HUES48 (cell line): ENCODE measurements at regions not wholly inside any gene's neighbourhood (a gene's known extent, or its start where the extent isn't known, plus 50 kb on each side); places are given as distances from the start of the nearest gene placed in this dataset.

ENCODE experiments used
- H3K27ac ChIP-seq: one replicate; pipeline ENCODE4 v1.7.0; 2013; ENCODE audit warnings: low read depth, low read length, inconsistent platforms
- H3K27me3 ChIP-seq: 2 replicates; pipeline ENCODE4 v1.6.1; 2013; ENCODE audit warnings: mild to moderate bottlenecking, low read length; ENCODE audit not compliant: control insufficient read depth, insufficient read depth
- H3K36me3 ChIP-seq: 2 replicates; pipeline ENCODE4 v1.6.1; 2013; ENCODE audit warnings: low read length; ENCODE audit not compliant: control insufficient read depth, insufficient read depth
- H3K4me1 ChIP-seq: 2 replicates; pipeline ENCODE4 v1.6.1; 2013; ENCODE audit warnings: mild to moderate bottlenecking, low read length; ENCODE audit not compliant: control insufficient read depth, insufficient read depth
- H3K4me3 ChIP-seq: 2 replicates; pipeline ENCODE4 v1.5.1; 2013; ENCODE audit warnings: mild to moderate bottlenecking, low read depth, low read length
- H3K9ac ChIP-seq: 2 replicates; pipeline ENCODE4 v1.6.1; 2013; ENCODE audit warnings: mild to moderate bottlenecking, low read depth, low read length, moderate library complexity
- H3K9me3 ChIP-seq: 2 replicates; pipeline ENCODE4 v1.6.1; 2013; ENCODE audit warnings: low read length; ENCODE audit not compliant: control insufficient read depth, insufficient read depth

DNA sequence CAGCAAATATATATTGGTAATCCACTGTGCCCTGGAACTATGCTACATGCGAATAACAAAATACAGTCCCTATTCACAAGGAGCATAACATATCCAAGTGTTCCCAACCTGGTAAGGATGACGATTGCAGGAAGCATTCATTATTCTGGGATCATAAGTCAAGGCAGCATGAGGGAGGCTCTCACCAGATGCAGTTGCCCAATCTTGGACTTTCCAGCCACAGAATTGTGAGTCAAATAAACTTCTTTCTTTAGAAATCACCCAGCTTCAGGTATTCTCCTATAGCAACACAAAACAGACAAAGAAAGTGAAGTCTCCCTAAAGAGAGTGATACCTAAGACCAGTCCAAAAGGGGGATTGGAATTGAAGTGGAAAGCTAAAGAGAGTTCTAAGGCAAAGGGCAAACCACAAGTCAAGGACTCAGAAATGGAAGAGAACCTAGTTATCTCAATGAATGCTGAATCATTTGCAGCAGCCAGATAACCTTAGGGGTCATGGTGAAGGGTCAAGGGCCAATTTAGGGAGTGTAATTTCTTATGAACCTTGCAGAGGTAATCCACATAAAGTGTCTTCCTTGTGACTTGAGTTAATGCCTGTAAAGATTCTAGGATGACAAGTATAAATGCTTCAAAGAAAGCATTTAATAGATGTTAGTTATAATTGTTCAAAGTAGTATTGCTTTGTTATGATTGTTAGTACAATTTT, 103.1 kb upstream of the PCDH7 start:
- H3K9me3 ChIP-seq: no peaks in the 10 kb centered on the region
- no peak overlapping the region for H3K4me3 ChIP-seq
- no peaks in the 10 kb centered on the region for H3K36me3 ChIP-seq
- no peaks in the 10 kb centered on the region for H3K4me1 ChIP-seq
- no peaks in the 10 kb centered on the region for H3K27me3 ChIP-seq
- no peak overlapping the region for H3K9ac ChIP-seq
- H3K27ac ChIP-seq: no peak overlapping the region

DNA sequence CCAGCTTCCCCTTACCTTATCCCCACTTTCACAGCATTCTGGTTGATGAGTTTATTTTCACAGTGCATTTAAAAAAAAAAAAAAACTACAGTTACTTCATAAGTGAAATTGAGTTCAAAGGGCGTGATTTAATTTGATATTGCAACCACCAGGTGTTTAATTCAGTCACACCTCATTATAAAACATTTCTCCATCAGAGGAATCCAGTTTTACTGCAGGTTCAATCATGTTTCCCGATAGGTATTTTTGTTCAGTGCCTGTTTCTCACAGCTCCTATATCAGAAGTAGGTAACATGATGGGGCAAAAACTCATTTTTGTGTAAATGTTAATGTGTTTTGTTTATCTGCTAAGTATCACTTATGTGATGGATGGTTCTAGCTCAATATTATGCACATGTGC, 102.3 kb upstream of the PCDH7 start:
- H3K9ac ChIP-seq: no peak overlapping the region
- H3K4me1 ChIP-seq: no peaks in the 10 kb centered on the region
- H3K27ac ChIP-seq: no peak overlapping the region
- H3K27me3 ChIP-seq: no peaks in the 10 kb centered on the region
- no peaks in the 10 kb centered on the region for H3K36me3 ChIP-seq
- H3K4me3 ChIP-seq: no peak overlapping the region
- H3K9me3 ChIP-seq: no peaks in the 10 kb centered on the region

DNA sequence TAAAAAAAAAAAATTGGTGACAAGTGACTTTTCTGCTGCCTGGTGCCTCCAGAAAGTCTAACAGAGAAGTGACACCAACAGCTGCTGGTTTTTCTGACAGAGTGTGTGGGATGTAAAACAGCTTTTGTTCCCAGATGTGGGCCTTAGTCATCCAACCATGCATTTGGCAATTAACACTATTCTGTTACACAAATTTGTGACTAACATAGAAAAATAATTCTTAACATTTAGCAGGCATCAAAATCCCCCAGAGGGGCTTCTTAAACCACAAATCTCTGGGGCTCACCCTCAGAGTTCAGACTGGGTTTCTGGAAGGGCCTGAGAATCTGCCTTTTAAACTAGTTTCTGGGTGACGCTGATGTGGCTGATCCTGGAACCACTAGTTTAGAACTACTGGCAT, 100.5 kb upstream of the PCDH7 start:
- Histone ChIP-seq H3K9me3 (no peaks in the 10 kb centered on the region), H3K9ac (no peak overlapping the region), H3K4me1 (no peaks in the 10 kb centered on the region), H3K36me3 (no peaks in the 10 kb centered on the region), H3K27ac (no peak overlapping the region), H3K27me3 (no peaks in the 10 kb centered on the region), H3K4me3 (no peak overlapping the region)

DNA sequence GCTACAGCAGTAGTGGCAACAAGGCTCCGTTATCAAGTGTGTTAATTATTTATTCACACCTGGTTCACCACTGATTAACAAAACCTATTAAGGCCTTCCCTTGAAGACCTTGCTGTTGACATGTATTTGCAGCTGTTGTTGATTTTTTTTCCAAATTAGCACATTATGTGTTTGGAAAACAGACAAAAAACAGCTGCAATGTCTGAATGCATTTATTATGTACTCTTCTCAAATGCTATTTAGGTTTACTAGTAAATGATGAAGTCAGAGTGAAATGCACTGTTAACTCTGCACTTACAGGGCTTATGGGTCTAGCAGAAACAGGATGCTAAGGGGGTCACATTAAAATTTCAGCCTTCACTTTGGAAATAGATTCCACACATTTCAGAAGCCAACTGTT, 99.5 kb upstream of the PCDH7 start:
- no peaks in the 10 kb centered on the region for H3K9me3 ChIP-seq
- no peak overlapping the region for H3K27ac ChIP-seq
- H3K4me3 ChIP-seq: no peak overlapping the region
- no peaks in the 10 kb centered on the region for H3K4me1 ChIP-seq
- H3K9ac ChIP-seq: no peak overlapping the region
- no peaks in the 10 kb centered on the region for H3K36me3 ChIP-seq
- no peaks in the 10 kb centered on the region for H3K27me3 ChIP-seq

DNA sequence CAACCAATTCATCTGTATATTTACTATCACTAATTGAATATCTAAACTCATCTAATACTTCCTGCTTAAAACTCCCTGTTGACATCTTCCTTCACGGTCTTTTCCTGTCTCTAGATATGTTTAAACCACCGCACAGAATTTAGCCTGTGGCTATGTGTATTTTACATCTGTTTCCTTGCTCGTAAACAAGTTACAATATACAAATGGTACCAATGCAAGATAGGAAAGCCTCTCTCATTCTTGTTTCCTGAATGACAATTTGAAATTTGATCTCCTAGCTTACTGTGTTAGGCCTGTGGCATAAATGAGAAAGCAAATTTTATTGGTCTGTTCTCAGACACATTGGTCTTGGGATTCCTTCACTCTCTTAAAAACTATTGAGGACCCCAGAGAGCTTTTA, 89.7 kb upstream of the PCDH7 start:
- Histone ChIP-seq H3K9me3 (no peaks in the 10 kb centered on the region), H3K27ac (no peak overlapping the region), H3K9ac (no peak overlapping the region), H3K4me3 (no peak overlapping the region), H3K4me1 (no peaks in the 10 kb centered on the region), H3K27me3 (no peaks in the 10 kb centered on the region), H3K36me3 (no peaks in the 10 kb centered on the region)

DNA sequence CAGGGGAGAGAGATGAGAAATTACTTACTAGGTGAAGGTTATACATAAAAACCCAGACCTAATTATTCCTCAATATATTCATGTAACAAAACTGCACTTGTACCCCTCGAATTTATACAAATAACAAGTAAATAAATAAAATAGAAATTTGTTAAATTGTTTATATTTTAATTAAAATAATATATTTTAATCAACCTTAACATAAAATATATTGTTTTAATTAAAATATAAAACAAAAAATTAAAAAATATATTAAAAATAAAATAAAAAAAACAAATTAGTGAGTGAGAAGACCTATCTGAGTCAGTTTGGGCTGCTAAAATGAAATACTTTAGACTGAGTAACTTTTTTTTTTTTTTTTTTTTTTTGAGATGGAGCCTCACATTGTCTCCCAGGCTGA, 87.4 kb upstream of the PCDH7 start:
- no peaks in the 10 kb centered on the region for H3K36me3 ChIP-seq
- no peak overlapping the region for H3K4me3 ChIP-seq
- H3K4me1 ChIP-seq: no peaks in the 10 kb centered on the region
- no peak overlapping the region for H3K27ac ChIP-seq
- H3K27me3 ChIP-seq: no peaks in the 10 kb centered on the region
- no peaks in the 10 kb centered on the region for H3K9me3 ChIP-seq
- no peak overlapping the region for H3K9ac ChIP-seq

DNA sequence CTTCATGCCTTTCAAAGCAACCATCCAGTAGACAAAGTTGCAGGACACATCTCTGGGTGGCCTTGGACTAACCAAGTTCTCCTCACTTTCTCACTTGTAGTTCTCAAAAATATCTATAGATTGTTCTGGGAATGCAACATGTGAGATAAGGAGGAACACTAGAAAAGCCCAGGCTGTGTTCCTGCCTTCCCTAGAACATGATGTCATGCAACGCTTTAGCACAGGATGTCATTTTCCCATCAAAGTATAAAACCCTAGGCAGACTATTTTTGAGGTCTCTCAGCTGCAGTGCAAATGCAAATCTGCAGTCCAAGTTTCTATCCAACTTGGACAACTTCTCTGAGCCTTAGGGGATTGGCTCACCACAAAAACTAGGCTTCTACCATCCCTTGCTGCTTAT, 78.8 kb upstream of the PCDH7 start:
- Histone ChIP-seq H3K9me3 (no peaks in the 10 kb centered on the region), H3K36me3 (no peaks in the 10 kb centered on the region), H3K27me3 (no peaks in the 10 kb centered on the region), H3K4me1 (no peaks in the 10 kb centered on the region), H3K9ac (no peak overlapping the region), H3K4me3 (no peak overlapping the region), H3K27ac (no peak overlapping the region)

DNA sequence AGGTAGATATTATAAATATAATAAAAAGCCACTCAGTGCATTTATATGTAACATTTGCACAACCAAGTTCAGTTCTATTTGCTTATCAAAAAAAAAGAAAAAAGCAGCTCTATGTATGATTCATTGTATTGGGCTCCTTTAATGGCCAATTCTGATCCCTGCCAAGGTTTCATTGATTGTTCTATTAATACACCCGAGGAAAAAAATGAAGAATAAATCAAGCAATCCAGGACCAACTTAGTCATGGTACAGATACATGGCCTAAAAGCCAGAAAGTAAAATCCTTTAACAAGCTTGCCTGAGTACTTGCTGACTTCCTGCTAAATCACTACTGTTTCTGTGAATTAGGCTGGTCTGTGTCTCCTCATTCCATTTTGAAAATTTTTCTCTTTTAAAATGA, 77.6 kb upstream of the PCDH7 start:
- Histone ChIP-seq H3K4me3 (no peak overlapping the region), H3K27me3 (no peaks in the 10 kb centered on the region), H3K9me3 (no peaks in the 10 kb centered on the region), H3K9ac (no peak overlapping the region), H3K4me1 (no peaks in the 10 kb centered on the region), H3K36me3 (no peaks in the 10 kb centered on the region), H3K27ac (no peak overlapping the region)

DNA sequence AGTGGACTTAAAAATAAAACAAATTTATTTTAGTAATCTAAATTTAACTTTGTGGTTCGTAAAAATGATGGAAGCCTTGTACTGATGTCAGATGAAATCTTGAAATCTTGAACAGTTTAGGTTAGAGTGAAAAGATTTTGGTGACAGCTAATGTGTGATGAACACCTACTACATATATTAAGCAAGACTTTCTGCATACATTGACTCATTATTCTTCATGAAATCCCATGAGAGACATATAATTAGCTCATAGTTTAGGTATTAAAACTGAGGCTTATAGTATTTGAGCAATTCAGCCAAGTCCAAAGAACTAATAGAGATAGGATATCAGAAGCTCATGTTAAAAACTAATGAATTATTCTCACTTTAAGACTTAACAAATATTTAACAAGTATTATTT, 66.9 kb upstream of the PCDH7 start:
- H3K4me3 ChIP-seq: no peak overlapping the region
- H3K27me3 ChIP-seq: no peaks in the 10 kb centered on the region
- H3K9ac ChIP-seq: no peak overlapping the region
- H3K27ac ChIP-seq: no peak overlapping the region
- H3K4me1 ChIP-seq: no peaks in the 10 kb centered on the region
- no peaks in the 10 kb centered on the region for H3K36me3 ChIP-seq
- no peaks in the 10 kb centered on the region for H3K9me3 ChIP-seq

DNA sequence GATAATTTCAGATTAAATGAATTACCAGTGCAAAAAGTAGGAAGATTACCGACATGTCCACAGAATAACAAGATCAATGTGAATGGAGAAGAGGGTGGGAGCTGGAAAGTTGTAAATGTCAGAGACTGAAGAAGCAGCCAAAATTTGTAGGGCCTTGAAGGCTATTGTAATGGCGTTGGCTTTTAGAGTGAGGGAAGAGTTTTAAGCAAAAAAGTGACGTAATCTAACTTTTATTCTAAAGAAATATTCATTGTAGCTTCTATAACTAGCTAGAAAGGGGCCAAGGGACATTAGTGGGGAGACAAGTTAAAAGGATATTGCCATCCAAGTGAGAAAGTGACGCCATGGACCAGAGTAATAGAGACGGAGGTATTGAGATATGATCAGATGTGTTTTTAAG, 63.3 kb upstream of the PCDH7 start:
- Histone ChIP-seq H3K9ac (no peak overlapping the region), H3K4me3 (no peak overlapping the region), H3K27ac (no peak overlapping the region), H3K36me3 (no peaks in the 10 kb centered on the region), H3K9me3 (no peaks in the 10 kb centered on the region), H3K4me1 (no peaks in the 10 kb centered on the region), H3K27me3 (no peaks in the 10 kb centered on the region)

DNA sequence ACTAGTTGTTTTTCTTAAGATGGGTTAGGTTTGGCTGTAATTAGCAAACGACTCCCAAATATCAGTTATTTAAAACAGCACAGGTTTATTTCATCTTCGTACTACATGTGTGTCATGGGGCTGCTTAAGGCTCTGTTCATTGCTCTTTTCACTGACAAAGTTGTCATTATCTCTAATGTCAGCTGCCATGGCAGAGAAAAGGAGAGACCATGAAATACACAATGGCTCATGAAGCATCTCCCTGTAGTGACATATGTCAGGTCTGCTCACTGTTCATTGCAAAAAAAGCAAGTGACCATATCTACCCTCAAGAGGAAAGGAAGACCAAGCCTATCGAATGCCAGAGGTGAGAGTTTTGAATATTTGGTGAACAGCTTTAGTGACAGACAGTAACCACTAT, 52.2 kb upstream of the PCDH7 start:
- H3K9ac ChIP-seq: no peak overlapping the region
- H3K36me3 ChIP-seq: no peaks in the 10 kb centered on the region
- no peaks in the 10 kb centered on the region for H3K4me1 ChIP-seq
- no peaks in the 10 kb centered on the region for H3K27me3 ChIP-seq
- H3K27ac ChIP-seq: no peak overlapping the region
- H3K9me3 ChIP-seq: no peaks in the 10 kb centered on the region
- H3K4me3 ChIP-seq: no peak overlapping the region

DNA sequence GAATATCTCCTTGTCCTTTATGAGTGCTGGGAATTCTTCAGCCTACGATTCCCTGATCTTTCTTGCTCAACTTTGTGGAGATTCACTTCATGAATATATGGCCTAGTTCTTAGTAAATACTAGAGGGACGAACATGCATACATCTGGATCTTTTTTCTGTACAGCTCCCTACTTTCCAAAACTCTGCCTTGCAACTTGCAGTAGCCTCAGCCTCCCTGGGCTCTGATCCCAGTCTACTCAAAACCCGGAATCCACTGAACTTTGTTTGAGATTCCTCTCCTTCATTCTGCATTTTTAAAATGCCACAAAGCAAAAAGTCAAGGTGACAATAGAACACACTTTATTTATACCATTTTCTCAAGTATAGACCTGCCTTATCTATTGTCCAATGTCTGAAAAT, 50.0 kb upstream of the PCDH7 start:
- H3K27me3 ChIP-seq: no peaks in the 10 kb centered on the region
- H3K27ac ChIP-seq: no peak overlapping the region
- no peaks in the 10 kb centered on the region for H3K36me3 ChIP-seq
- H3K9me3 ChIP-seq: no peaks in the 10 kb centered on the region
- H3K4me1 ChIP-seq: no peaks in the 10 kb centered on the region
- no peak overlapping the region for H3K9ac ChIP-seq
- H3K4me3 ChIP-seq: no peak overlapping the region
